ENCODE measurements at regions not wholly inside any gene's neighbourhood (a gene's known extent, or its start where the extent isn't known, plus 50 kb on each side); places are given as distances from the start of the nearest gene placed in this dataset.
"Not testable (repeated sequence)": the region's sequence is repeated elsewhere in the genome, so short reads cannot be mapped to it uniquely, and the experiment has no call there.

- TF ChIP-seq, protein P1, sequence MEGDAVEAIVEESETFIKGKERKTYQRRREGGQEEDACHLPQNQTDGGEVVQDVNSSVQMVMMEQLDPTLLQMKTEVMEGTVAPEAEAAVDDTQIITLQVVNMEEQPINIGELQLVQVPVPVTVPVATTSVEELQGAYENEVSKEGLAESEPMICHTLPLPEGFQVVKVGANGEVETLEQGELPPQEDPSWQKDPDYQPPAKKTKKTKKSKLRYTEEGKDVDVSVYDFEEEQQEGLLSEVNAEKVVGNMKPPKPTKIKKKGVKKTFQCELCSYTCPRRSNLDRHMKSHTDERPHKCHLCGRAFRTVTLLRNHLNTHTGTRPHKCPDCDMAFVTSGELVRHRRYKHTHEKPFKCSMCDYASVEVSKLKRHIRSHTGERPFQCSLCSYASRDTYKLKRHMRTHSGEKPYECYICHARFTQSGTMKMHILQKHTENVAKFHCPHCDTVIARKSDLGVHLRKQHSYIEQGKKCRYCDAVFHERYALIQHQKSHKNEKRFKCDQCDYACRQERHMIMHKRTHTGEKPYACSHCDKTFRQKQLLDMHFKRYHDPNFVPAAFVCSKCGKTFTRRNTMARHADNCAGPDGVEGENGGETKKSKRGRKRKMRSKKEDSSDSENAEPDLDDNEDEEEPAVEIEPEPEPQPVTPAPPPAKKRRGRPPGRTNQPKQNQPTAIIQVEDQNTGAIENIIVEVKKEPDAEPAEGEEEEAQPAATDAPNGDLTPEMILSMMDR (IDR thresholded peaks at IDR 0.05), result no peak
- no peak for TF ChIP-seq POLR2A (IDR thresholded peaks at IDR 0.05; ENCODE audit: low read depth)
- TF ChIP-seq EP300 (IDR thresholded peaks at IDR 0.05), result no peak
- no peak for TF ChIP-seq POLR2AphosphoS5 (IDR thresholded peaks at IDR 0.05)
- no peak overlapping the region for H3K27ac ChIP-seq (replicated peaks in 1 of 4)
- no peak overlapping the region for H3K4me3 ChIP-seq
- H3K9me3 ChIP-seq, result no peaks in the 10 kb centered on the region
- H3K27me3 ChIP-seq, result no peaks in the 10 kb centered on the region
- H3K4me1 ChIP-seq, result no peaks in the 10 kb centered on the region
- intact Hi-C loops (cut with DNase I), result no loop called here
- H3K36me3 ChIP-seq, result no peaks in the 10 kb centered on the region
- WGBS, result 81% methylated on average over 6 of the region's 6 CpGs
- no peak for DNase-seq (ENCODE audit: extremely low spot score)
Measured at GRCh38 chr13:54394908-54395307, 1366.3 kb downstream of the OLFM4 start.

DNA sequence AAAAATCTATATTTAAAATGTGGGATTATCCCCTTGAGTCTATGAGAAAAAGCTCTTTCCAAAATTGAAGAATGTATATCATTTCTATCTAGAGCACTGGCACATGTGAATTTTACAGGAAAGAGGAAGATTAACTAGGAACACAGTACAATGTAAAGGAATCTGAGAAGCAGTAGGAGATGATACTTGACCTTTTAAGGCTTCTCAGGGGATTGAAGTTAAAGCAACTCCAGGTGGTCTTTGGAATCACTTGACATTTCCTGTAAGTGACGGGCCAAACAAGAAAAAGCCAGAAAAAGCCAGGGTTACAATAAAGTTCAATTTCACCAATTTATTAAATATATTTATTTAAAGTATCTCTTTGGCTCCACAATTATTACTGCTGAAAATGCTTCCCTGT, 1373.9 kb downstream of the OLFM4 start:
- 60% methylated on average over 1 of the region's 1 CpG for WGBS
- H3K4me3 ChIP-seq, result no peak overlapping the region
- H3K27me3 ChIP-seq, result no peaks in the 10 kb centered on the region
- H3K4me1 ChIP-seq, result no peaks in the 10 kb centered on the region
- H3K27ac ChIP-seq (replicated peaks in 1 of 4), result no peak overlapping the region
- H3K36me3 ChIP-seq, result no peaks in the 10 kb centered on the region
- DNase-seq (ENCODE audit: extremely low spot score), result no peak
- TF ChIP-seq POLR2AphosphoS5 (IDR thresholded peaks at IDR 0.05) (no peak), POLR2A (IDR thresholded peaks at IDR 0.05; ENCODE audit: low read depth) (no peak), EP300 (IDR thresholded peaks at IDR 0.05) (no peak)
- TF ChIP-seq, protein P1 (IDR thresholded peaks at IDR 0.05), result no peak
- intact Hi-C loops (cut with DNase I), result no loop called here
- peaks cover 0 to under 1% (median 0%) of the 10 kb centered on the region in 4 donors for H3K9me3 ChIP-seq

DNA sequence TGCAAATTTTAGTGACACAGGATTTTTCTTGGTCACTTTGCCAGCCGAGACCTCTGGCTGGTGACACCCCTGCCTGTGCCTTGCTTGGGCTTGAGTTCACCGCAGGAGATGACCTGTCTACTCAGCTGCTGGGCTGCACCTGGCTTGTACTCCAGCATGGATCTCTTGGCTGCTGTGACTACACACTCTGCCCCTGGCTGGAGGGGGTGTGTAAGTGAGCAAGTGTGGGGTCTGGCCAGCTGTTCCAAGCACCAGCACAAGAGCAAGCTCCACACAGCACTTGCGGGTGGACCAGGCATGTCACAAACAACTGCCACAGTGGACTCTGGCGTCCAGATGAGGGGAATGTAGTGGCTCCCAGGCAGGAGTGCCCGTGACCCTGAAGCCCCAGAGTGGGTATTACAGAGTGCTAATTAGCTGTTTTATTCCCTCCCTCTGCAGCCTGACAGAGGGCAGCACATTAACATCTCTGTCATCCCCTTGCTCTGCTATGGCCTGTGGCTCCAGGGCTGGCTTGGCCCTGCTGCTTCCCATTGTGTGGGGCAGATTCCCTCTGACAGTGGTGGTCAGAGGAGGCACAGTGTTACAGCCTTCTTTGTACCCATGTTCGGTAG, 1387.2 kb downstream of the OLFM4 start:
- Histone ChIP-seq H3K4me3 (no peak overlapping the region), H3K27ac (replicated peaks in 1 of 4) (no peak overlapping the region), H3K36me3 (no peaks in the 10 kb centered on the region), H3K27me3 (no peaks in the 10 kb centered on the region), H3K9me3 (no peaks in the 10 kb centered on the region), H3K4me1 (no peaks in the 10 kb centered on the region)
- WGBS, result 82% methylated on average over 6 of the region's 6 CpGs
- no peak for DNase-seq (ENCODE audit: extremely low spot score)
- intact Hi-C loops (cut with DNase I), result no loop called here
- TF ChIP-seq, protein P1 (IDR thresholded peaks at IDR 0.05), result no peak
- no peak for TF ChIP-seq POLR2AphosphoS5 (IDR thresholded peaks at IDR 0.05)
- no peak for TF ChIP-seq POLR2A (IDR thresholded peaks at IDR 0.05; ENCODE audit: low read depth)
- no peak for TF ChIP-seq EP300 (IDR thresholded peaks at IDR 0.05)

DNA sequence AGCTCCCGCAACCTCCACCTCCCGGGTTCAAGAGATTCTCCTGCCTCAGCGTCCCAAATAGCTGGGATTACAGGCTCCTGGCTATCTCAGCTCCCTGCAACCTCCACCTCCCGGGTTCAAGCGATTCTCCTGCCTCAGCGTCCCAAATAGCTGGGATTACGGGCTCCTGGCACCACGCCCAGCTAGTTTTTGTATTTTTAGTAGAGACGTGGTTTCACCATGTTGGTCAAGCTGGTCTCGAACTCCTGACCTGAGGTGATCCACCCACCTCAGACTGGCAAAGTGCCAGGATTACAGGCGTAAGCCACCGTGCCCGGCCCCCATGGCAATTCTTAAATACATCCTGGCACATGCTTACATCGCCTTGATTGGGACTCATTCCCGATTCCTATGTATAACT, 1394.3 kb downstream of the OLFM4 start:
- intact Hi-C loops (cut with DNase I); H3K27me3 ChIP-seq; DNase-seq (ENCODE audit: extremely low spot score); H3K4me3 ChIP-seq; H3K4me1 ChIP-seq; H3K9me3 ChIP-seq; H3K27ac ChIP-seq (replicated peaks in 1 of 4); H3K36me3 ChIP-seq: not testable (repeated sequence)
- 85% methylated on average over 13 of the region's 15 CpGs for WGBS

DNA sequence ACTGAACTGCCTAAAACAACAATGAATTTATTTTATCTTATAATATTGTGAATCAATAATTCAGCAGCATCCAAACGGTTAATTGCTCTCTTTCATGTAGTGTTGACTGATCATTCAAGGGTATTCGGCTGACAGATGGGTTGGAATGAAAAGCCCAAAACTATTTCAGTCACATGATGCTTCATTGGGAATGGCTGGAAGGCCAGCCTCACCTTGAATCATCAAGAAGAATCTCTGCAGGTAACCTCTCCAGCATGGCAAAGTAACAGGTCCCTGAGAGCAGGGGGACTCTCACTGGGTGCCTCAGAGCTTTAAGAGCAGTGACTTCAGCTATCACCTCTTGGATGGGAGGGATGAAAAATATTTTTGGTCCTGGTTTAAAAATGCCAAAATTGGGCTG, 1395.7 kb downstream of the OLFM4 start:
- no peak for TF ChIP-seq EP300 (IDR thresholded peaks at IDR 0.05)
- TF ChIP-seq, protein P1 (IDR thresholded peaks at IDR 0.05), result no peak
- TF ChIP-seq POLR2A (IDR thresholded peaks at IDR 0.05; ENCODE audit: low read depth), result no peak
- TF ChIP-seq POLR2AphosphoS5 (IDR thresholded peaks at IDR 0.05), result no peak
- H3K36me3 ChIP-seq, result no peaks in the 10 kb centered on the region
- no peaks in the 10 kb centered on the region for H3K9me3 ChIP-seq
- H3K4me3 ChIP-seq, result no peak overlapping the region
- no peak overlapping the region for H3K27ac ChIP-seq (replicated peaks in 1 of 4)
- H3K4me1 ChIP-seq, result no peaks in the 10 kb centered on the region
- 70% methylated on average over 2 of the region's 2 CpGs for WGBS
- intact Hi-C loops (cut with DNase I), result no loop called here
- DNase-seq (ENCODE audit: extremely low spot score), result no peak
- H3K27me3 ChIP-seq, result no peaks in the 10 kb centered on the region

Measured in esophagus muscularis mucosa (tissue), 4 donors.